Stomach (tissue), 8 donors: ENCODE measurements at regions not wholly inside any gene's neighbourhood (a gene's known extent, or its start where the extent isn't known, plus 50 kb on each side); places are given as distances from the start of the nearest gene placed in this dataset.

Experiments
- DNase-seq, 2 donors: peaks; one replicate each; pipeline versions ENCODE4 v3.0.0 to v3.0.0-alpha.2; 2013 to 2019
- H3K27ac ChIP-seq, 5 donors: fragments of 200-600 bp in 4 of 5; sonication (generic) in 4 of 5; one replicate each; pipeline ENCODE4 v1.5.1; 2013 to 2019; ENCODE audit warnings: mild to moderate bottlenecking in 1 of 5, moderate library complexity in 1 of 5
- H3K27me3 ChIP-seq, 3 donors: fragments of 200-600 bp; sonication (generic); one replicate each; pipeline ENCODE4 v1.5.1; 2017 to 2019; ENCODE audit warnings: mixed run types in 1 of 3
- H3K36me3 ChIP-seq, 4 donors: fragments of 200-600 bp; sonication (generic); 1 replicate in 3 of 4; 2 replicates in 1 of 4; pipeline ENCODE4 v1.5.1; 2016 to 2019
- H3K4me1 ChIP-seq, 4 donors: fragments of 200-600 bp; sonication (generic); one replicate each; pipeline ENCODE4 v1.5.1; 2016 to 2019
- H3K4me3 ChIP-seq, 4 donors: fragments of 200-600 bp; sonication (generic) in 3 of 4; one replicate each; pipeline ENCODE4 v1.5.1; 2016 to 2019; ENCODE audit warnings: mild to moderate bottlenecking in 1 of 4
- H3K9me3 ChIP-seq, 4 donors: fragments of 200-600 bp; sonication (generic); one replicate each; pipeline ENCODE4 v1.5.1; 2016 to 2019
- CTCF ChIP-seq, 7 experiments: fragments of 450-650 bp in 4 of 7; fragments of 200-600 bp in 3 of 7; sonication (generic) in 3 of 7; IDR thresholded peaks; one replicate each; pipeline ENCODE4 v1.5.1; 2016 to 2019; ENCODE audit warnings: antibody characterized with exemption in 7 of 7, control low read depth in 2 of 7, mild to moderate bottlenecking in 1 of 7
- EP300 ChIP-seq: sonication (generic); formaldehyde crosslinking; IDR thresholded peaks from one replicate; pipeline ENCODE4 v1.6.1; 2017; ENCODE audit warnings: antibody characterized with exemption
- POLR2A ChIP-seq, 4 donors: fragments of 450-650 bp; IDR thresholded peaks; one replicate each; pipeline ENCODE4 v1.6.1; 2016; ENCODE audit warnings: antibody characterized with exemption in 4 of 4, control low read depth in 2 of 4, mild to moderate bottlenecking in 1 of 4, moderate library complexity in 1 of 4
- POLR2AphosphoS5 ChIP-seq, 3 donors: sonication (generic); formaldehyde crosslinking; IDR thresholded peaks; one replicate each; pipeline ENCODE4 v1.6.1; 2016; ENCODE audit warnings: antibody characterized with exemption in 3 of 3
- WGBS, 5 donors: extraction: QIAGEN DNeasy Blood & Tissue Kit in 3 of 5; methylation state at CpG; one replicate each; pipeline versions ENCODE4 v1.1.5 to v1.1.7; 2013 to 2018; 5-methylcytosine and 5-hydroxymethylcytosine counted together
- intact Hi-C: fragments of 100-400 bp; cut with DNase I; formaldehyde crosslinking; loops from one replicate; pipeline ENCODE4 v1.15.1; 2023; ENCODE audit warnings: low total_unique reads
- donor health status: healthy with polysubstance abuse.
- donor health status: Bipolar disorder and iron deficiency.
- donor health status: healthy.

- Histone ChIP-seq H3K36me3 (no peaks in the 10 kb centered on the region), H3K27ac (no peak overlapping the region), H3K4me1 (no peaks in the 10 kb centered on the region), H3K4me3 (no peak overlapping the region), H3K27me3 (no peaks in the 10 kb centered on the region), H3K9me3 (peaks cover 0 to 7% (median 3%) of the 10 kb centered on the region in 4 donors)
- 30 to 59% (median 51%) methylated on average over 2 of the region's 2 CpGs for WGBS, 5 donors
- intact Hi-C loops: no loop called here
- TF ChIP-seq POLR2AphosphoS5 (IDR thresholded peaks at IDR 0.05) (no peak), EP300 (no peak), POLR2A (IDR thresholded peaks at IDR 0.05) (no peak), CTCF (IDR thresholded peaks at IDR 0.05) (no peak)
- no peak for DNase-seq
Observed at GRCh38 chr19:28526038-28526437, 686.9 kb downstream of the UQCRFS1 start.

- intact Hi-C loops: no loop called here
- WGBS, 5 donors: 61 to 66% (median 62%) methylated on average over 4 of the region's 4 CpGs
Observed at GRCh38 chr19:28523619-28524018, 689.3 kb downstream of the UQCRFS1 start.

GRCh38 chr19:28522545-28522922 is 690.4 kb downstream of the UQCRFS1 start:
- H3K27ac ChIP-seq: no peak overlapping the region
- no peaks in the 10 kb centered on the region for H3K9me3 ChIP-seq
- no peaks in the 10 kb centered on the region for H3K27me3 ChIP-seq
- WGBS, 5 donors: 82 to 87% (median 86%) methylated on average over 8 of the region's 8 CpGs
- no peak overlapping the region for H3K4me3 ChIP-seq
- no peak for DNase-seq
- peaks cover 0 to 4% (median 0%) of the 10 kb centered on the region in 4 donors for H3K4me1 ChIP-seq
- no peak for TF ChIP-seq POLR2A (IDR thresholded peaks at IDR 0.05)
- TF ChIP-seq CTCF (IDR thresholded peaks at IDR 0.05): no peak
- TF ChIP-seq POLR2AphosphoS5 (IDR thresholded peaks at IDR 0.05): no peak
- TF ChIP-seq EP300: no peak
- intact Hi-C loops: no loop called here
- no peaks in the 10 kb centered on the region for H3K36me3 ChIP-seq

More at GRCh38 chr19:28523619-28524018, 689.3 kb downstream of the UQCRFS1 start:
- Histone ChIP-seq H3K27me3 (no peaks in the 10 kb centered on the region), H3K4me1 (peaks cover 0 to 4% (median 0%) of the 10 kb centered on the region in 4 donors), H3K9me3 (no peaks in the 10 kb centered on the region), H3K4me3 (no peak overlapping the region), H3K36me3 (no peaks in the 10 kb centered on the region), H3K27ac (no peak overlapping the region)
- no peak for DNase-seq
- no peak for TF ChIP-seq CTCF (IDR thresholded peaks at IDR 0.05)
- TF ChIP-seq POLR2AphosphoS5 (IDR thresholded peaks at IDR 0.05): no peak
- no peak for TF ChIP-seq EP300
- no peak for TF ChIP-seq POLR2A (IDR thresholded peaks at IDR 0.05)

- H3K36me3 ChIP-seq: no peaks in the 10 kb centered on the region
- H3K27me3 ChIP-seq: no peaks in the 10 kb centered on the region
- no peaks in the 10 kb centered on the region for H3K9me3 ChIP-seq
- TF ChIP-seq POLR2A (IDR thresholded peaks at IDR 0.05) (no peak), POLR2AphosphoS5 (IDR thresholded peaks at IDR 0.05) (no peak), CTCF (IDR thresholded peaks at IDR 0.05) (no peak), EP300 (no peak)
- no peak overlapping the region for H3K4me3 ChIP-seq
- intact Hi-C loops: no loop called here
- WGBS, 5 donors: 62 to 73% (median 69%) methylated on average over 9 of the region's 9 CpGs
- no peak overlapping the region for H3K27ac ChIP-seq
- peaks cover 0 to 4% (median 0%) of the 10 kb centered on the region in 4 donors for H3K4me1 ChIP-seq
- DNase-seq: no peak
Observed at GRCh38 chr19:28521614-28522544, 691.1 kb downstream of the UQCRFS1 start.
